ENCODE measurements at regions not wholly inside any gene's neighbourhood (a gene's known extent, or its start where the extent isn't known, plus 50 kb on each side); places are given as distances from the start of the nearest gene placed in this dataset.

DNA sequence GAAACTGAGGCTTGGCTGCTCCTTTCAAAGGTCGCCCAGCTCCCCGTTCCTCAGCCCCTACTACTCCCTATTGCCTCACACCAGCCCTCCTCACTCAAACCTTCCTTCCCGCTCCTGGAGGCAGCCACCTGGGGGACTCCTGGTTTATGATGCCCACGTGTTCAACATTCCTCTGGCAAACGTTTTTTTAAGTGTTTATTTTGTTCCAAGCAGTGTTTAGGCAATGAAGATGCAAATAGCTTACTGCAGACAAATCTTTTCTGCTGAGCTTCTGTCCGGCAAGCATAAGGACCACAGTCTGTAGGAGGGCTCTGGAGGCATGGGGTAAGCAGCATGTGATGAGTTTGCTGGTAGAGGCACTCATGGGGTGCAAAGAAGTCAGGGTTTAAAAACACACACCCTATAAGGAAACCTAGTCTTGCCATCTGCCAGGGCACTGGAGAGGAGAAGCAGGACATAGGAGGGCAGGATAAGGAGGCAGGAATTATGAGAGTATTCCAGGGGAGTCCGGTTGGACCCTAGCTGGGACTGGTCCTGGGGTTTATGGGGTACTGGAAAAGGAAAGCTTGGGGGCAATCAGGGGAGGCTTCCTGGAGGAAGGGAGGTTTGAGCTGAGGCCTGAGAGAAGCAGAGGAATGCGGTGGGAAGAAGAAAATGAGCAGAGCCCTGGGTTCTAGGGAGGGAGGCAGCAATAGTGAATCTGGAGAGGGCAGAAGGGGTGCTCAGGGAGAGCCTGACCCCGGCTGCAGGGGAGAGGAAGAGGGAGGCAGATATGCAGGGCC, 123.3 kb downstream of the NCOR2 start:
- Histone ChIP-seq H3K4me1 (peaks cover 0 to 22% of the 10 kb centered on the region in 2 donors), H3K27ac (no peak overlapping the region), H3K9me3 (no peaks in the 10 kb centered on the region), H3K27me3 (no peaks in the 10 kb centered on the region), H3K36me3 (peaks cover 4 to 7% of the 10 kb centered on the region in 2 donors), H3K4me3 (replicated peaks in 1 of 3) (no peak overlapping the region)
- whole genome bisulfite sequencing, 2 donors: 80 to 86% methylated on average over 9 of the region's 9 CpGs
- intact Hi-C loops (cut with DNase I): no loop called here
- no peak for TF ChIP-seq POLR2A (IDR thresholded peaks at IDR 0.05)
- TF ChIP-seq, protein P1, sequence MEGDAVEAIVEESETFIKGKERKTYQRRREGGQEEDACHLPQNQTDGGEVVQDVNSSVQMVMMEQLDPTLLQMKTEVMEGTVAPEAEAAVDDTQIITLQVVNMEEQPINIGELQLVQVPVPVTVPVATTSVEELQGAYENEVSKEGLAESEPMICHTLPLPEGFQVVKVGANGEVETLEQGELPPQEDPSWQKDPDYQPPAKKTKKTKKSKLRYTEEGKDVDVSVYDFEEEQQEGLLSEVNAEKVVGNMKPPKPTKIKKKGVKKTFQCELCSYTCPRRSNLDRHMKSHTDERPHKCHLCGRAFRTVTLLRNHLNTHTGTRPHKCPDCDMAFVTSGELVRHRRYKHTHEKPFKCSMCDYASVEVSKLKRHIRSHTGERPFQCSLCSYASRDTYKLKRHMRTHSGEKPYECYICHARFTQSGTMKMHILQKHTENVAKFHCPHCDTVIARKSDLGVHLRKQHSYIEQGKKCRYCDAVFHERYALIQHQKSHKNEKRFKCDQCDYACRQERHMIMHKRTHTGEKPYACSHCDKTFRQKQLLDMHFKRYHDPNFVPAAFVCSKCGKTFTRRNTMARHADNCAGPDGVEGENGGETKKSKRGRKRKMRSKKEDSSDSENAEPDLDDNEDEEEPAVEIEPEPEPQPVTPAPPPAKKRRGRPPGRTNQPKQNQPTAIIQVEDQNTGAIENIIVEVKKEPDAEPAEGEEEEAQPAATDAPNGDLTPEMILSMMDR (IDR thresholded peaks at IDR 0.05): no peak
- DNase-seq: no peak

DNA sequence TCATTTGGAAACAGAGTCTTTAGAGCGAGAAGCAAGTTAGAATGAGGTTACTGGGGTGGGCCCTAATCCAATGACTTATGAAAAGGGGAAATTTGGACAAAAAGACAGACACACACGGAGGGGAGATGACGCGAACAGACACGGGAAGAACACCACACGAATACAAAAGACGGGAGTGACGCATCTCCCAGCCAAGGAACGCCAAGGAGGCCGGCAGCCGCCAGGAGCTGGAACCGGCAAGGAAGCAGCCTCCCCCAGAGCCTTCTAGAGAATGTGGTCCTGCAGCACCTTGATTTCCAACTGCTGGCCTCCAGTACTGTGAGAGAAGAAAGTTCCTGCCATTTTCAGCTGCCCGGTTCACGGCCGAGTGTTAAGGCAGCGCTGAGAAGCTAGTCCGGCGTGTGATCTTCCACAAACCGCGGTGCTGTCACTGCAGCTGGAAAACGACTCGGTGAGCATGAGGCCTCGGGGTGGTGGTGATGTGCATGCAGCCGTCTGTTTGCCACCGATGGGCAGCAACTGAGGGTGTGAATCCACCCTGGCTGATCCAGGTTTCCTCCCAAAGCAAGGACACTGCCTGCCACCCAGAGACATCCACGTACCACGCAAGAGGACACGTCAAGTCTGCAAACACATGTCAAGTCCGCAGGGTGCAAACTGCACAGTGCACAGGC, 124.5 kb downstream of the NCOR2 start:
- intact Hi-C loops (cut with DNase I): no loop called here
- Histone ChIP-seq H3K9me3 (no peaks in the 10 kb centered on the region), H3K4me1 (peaks cover 0 to 22% of the 10 kb centered on the region in 2 donors), H3K4me3 (replicated peaks in 1 of 3) (no peak overlapping the region), H3K27me3 (no peaks in the 10 kb centered on the region), H3K27ac (no peak overlapping the region), H3K36me3 (peaks cover 4 to 8% of the 10 kb centered on the region in 2 donors)
- DNase-seq: no peak
- TF ChIP-seq POLR2A (IDR thresholded peaks at IDR 0.05): no peak
- TF ChIP-seq, protein P1 (IDR thresholded peaks at IDR 0.05): no peak
- WGBS, 2 donors: 91 to 95% methylated on average over 29 of the region's 29 CpGs

DNA sequence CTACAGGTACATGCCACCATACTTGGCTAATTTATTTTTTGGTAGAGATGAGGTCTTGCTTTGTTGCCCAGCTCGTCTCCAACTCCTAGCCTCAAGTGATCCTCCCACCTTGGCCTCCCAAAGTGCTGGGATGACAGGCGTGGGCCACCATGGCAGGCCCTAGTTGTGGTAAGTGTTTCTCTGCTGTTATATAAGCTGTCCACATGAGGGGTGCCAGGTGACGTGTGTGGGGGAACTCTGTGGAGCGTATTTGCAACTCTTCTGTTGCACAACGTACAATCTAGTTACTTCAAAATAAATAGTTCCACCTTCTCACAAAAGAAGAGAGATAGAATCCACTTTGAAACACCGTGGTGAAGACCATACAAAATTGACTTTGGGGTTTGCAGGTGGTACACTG, 125.1 kb downstream of the NCOR2 start:
- intact Hi-C loops (cut with DNase I): no loop called here
- TF ChIP-seq, protein P1 (IDR thresholded peaks at IDR 0.05): no peak
- no peak for TF ChIP-seq POLR2A (IDR thresholded peaks at IDR 0.05)
- no peak overlapping the region for H3K4me3 ChIP-seq (replicated peaks in 1 of 3)
- no peak for DNase-seq
- peak overlapping the region in 1 of 3 donors; percentile 61 for H3K27ac ChIP-seq
- 90 to 95% methylated on average over 6 of the region's 6 CpGs for WGBS, 2 donors
- H3K27me3 ChIP-seq: no peaks in the 10 kb centered on the region
- peaks cover 4 to 14% of the 10 kb centered on the region in 2 donors for H3K36me3 ChIP-seq
- peaks cover 0 to 22% of the 10 kb centered on the region in 2 donors for H3K4me1 ChIP-seq
- no peaks in the 10 kb centered on the region for H3K9me3 ChIP-seq

- Histone ChIP-seq H3K27ac (peak overlapping the region; percentile 24 to 61 (median 49)), H3K4me3 (replicated peaks in 1 of 3) (no peak overlapping the region), H3K4me1 (peaks cover 0 to 22% of the 10 kb centered on the region in 2 donors), H3K9me3 (no peaks in the 10 kb centered on the region), H3K36me3 (peaks cover 4 to 14% of the 10 kb centered on the region in 2 donors), H3K27me3 (no peaks in the 10 kb centered on the region)
- 86 to 87% methylated on average over 18 of the region's 18 CpGs for WGBS, 2 donors
- intact Hi-C loops (cut with DNase I): no loop called here
- TF ChIP-seq, protein P1 (IDR thresholded peaks at IDR 0.05): no peak
- no peak for TF ChIP-seq POLR2A (IDR thresholded peaks at IDR 0.05)
- DNase-seq: no peak
Observed at GRCh38 chr12:124441443-124442194, 125.8 kb downstream of the NCOR2 start.

Data from thyroid gland (tissue), 4 donors.